GM21528 (cell line): ENCODE measurements at regions not wholly inside any gene's neighbourhood (a gene's known extent, or its start where the extent isn't known, plus 50 kb on each side); places are given as distances from the start of the nearest gene placed in this dataset.

Experiments
- ATAC-seq: cut with Tn5 transposase; IDR thresholded peaks from one replicate; pipeline ENCODE4 v1.9.1; 2021; ENCODE audit warnings: mild to moderate bottlenecking, moderate library complexity; ENCODE audit not compliant: unreplicated experiment, low FRiP score

GRCh38 chr3:105157067-105157765 lies 209.5 kb upstream of the ALCAM start:
- no peak for ATAC-seq

GRCh38 chr3:105157766-105158085 lies 209.0 kb upstream of the ALCAM start:
- ATAC-seq: no peak

- ATAC-seq: no peak
Observed at GRCh38 chr3:105158286-105158685, 208.4 kb upstream of the ALCAM start.

- no peak for ATAC-seq
Observed at GRCh38 chr3:105162448-105162847, 204.3 kb upstream of the ALCAM start.

- ATAC-seq: no peak
Observed at GRCh38 chr3:105166893-105167292, 199.8 kb upstream of the ALCAM start.

- ATAC-seq: no peak
Observed at GRCh38 chr3:105170423-105170822, 196.3 kb upstream of the ALCAM start.

GRCh38 chr3:105174017-105174615 lies 192.6 kb upstream of the ALCAM start:
- no peak for ATAC-seq

- no peak for ATAC-seq
Observed at GRCh38 chr3:105177576-105177975, 189.1 kb upstream of the ALCAM start.

- ATAC-seq: no peak
Observed at GRCh38 chr3:105187344-105187743, 179.4 kb upstream of the ALCAM start.

- no peak for ATAC-seq
Observed at GRCh38 chr3:105195260-105195659, 171.4 kb upstream of the ALCAM start.

- ATAC-seq: no peak
Observed at GRCh38 chr3:105197863-105198262, 168.8 kb upstream of the ALCAM start.

- no peak for ATAC-seq
Observed at GRCh38 chr3:105199217-105199616, 167.5 kb upstream of the ALCAM start.

GRCh38 chr3:105210141-105210540 lies 156.6 kb upstream of the ALCAM start:
- no peak for ATAC-seq

- no peak for ATAC-seq
Observed at GRCh38 chr3:105214590-105214989, 152.1 kb upstream of the ALCAM start.

- no peak for ATAC-seq
Observed at GRCh38 chr3:105222568-105223093, 144.1 kb upstream of the ALCAM start.

GRCh38 chr3:105223815-105224214 lies 142.9 kb upstream of the ALCAM start:
- no peak for ATAC-seq

GRCh38 chr3:105228696-105229095 lies 138.0 kb upstream of the ALCAM start:
- no peak for ATAC-seq

GRCh38 chr3:105232553-105232952 lies 134.2 kb upstream of the ALCAM start:
- ATAC-seq: no peak

- ATAC-seq: no peak
Observed at GRCh38 chr3:105233010-105233409, 133.7 kb upstream of the ALCAM start.

- no peak for ATAC-seq
Observed at GRCh38 chr3:105235221-105235620, 131.5 kb upstream of the ALCAM start.

- ATAC-seq: no peak
Observed at GRCh38 chr3:105235785-105236184, 130.9 kb upstream of the ALCAM start.

GRCh38 chr3:105238367-105238766 lies 128.3 kb upstream of the ALCAM start:
- no peak for ATAC-seq
